Lower leg skin (tissue), 3 donors: ENCODE measurements at regions not wholly inside any gene's neighbourhood (a gene's known extent, or its start where the extent isn't known, plus 50 kb on each side); places are given as distances from the start of the nearest gene placed in this dataset.

ENCODE experiments used
- CTCF ChIP-seq, 3 donors: fragments of 450-650 bp; IDR thresholded peaks; one replicate each; pipeline ENCODE4 v1.5.1; 2016; ENCODE audit warnings: antibody characterized with exemption in 3 of 3, mild to moderate bottlenecking in 3 of 3, moderate library complexity in 2 of 3
- POLR2A ChIP-seq, 2 donors: fragments of 450-650 bp; IDR thresholded peaks; one replicate each; pipeline ENCODE4 v1.6.1; 2016 to 2017; ENCODE audit warnings: antibody characterized with exemption in 2 of 2, mild to moderate bottlenecking in 1 of 2, moderate library complexity in 1 of 2

- TF ChIP-seq CTCF (IDR thresholded peaks at IDR 0.05) (no peak), POLR2A (IDR thresholded peaks at IDR 0.05) (no peak)
These were observed 63.7 kb upstream of the GSC start for GRCh38 chr14:94833633-94834032.
